H9 (cell line): ENCODE measurements at regions not wholly inside any gene's neighbourhood (a gene's known extent, or its start where the extent isn't known, plus 50 kb on each side); places are given as distances from the start of the nearest gene placed in this dataset.

Experiments
- DNase-seq: peaks from one replicate; pipeline ENCODE4 v3.0.0-alpha.2; 2017
- H2AFZ ChIP-seq: one replicate; pipeline ENCODE4 v1.6.1; 2013; ENCODE audit warnings: mild to moderate bottlenecking, low read length, control low read depth, moderate library complexity
- H2AK5ac ChIP-seq: 2 replicates; pipeline ENCODE4 v1.6.1; 2013; ENCODE audit warnings: low read length, control low read depth, mixed read lengths; ENCODE audit not compliant: insufficient read length
- H2BK120ac ChIP-seq: one replicate; pipeline ENCODE4 v1.6.1; 2013; ENCODE audit warnings: low read depth, mild to moderate bottlenecking, low read length, control low read depth, inconsistent platforms; ENCODE audit not compliant: poor library complexity, severe bottlenecking
- H2BK12ac ChIP-seq: 2 replicates; pipeline ENCODE4 v1.6.1; 2013; ENCODE audit warnings: low read length, control low read depth, mixed read lengths, low read depth; ENCODE audit not compliant: insufficient read length
- H2BK15ac ChIP-seq: 2 replicates; pipeline ENCODE4 v1.6.1; 2013; ENCODE audit warnings: low read depth, low read length, control low read depth
- H2BK20ac ChIP-seq: one replicate; pipeline ENCODE4 v1.6.1; 2013; ENCODE audit warnings: low read depth, mild to moderate bottlenecking, low read length, control low read depth, inconsistent platforms; ENCODE audit not compliant: poor library complexity, severe bottlenecking
- H2BK5ac ChIP-seq: 2 replicates; pipeline ENCODE4 v1.6.1; 2013; ENCODE audit warnings: low read length, control low read depth, mixed read lengths; ENCODE audit not compliant: insufficient read length
- H3K14ac ChIP-seq: 2 replicates; pipeline ENCODE4 v1.6.1; 2013; ENCODE audit warnings: low read length, control low read depth; ENCODE audit not compliant: insufficient read depth
- H3K18ac ChIP-seq: 2 replicates; pipeline ENCODE4 v1.6.1; 2013; ENCODE audit warnings: low read depth, mild to moderate bottlenecking, mixed read lengths, low read length, control low read depth; ENCODE audit not compliant: insufficient read length
- H3K23ac ChIP-seq: 2 replicates; pipeline ENCODE4 v1.6.1; 2013; ENCODE audit warnings: low read length, control low read depth, mixed read lengths, low read depth; ENCODE audit not compliant: insufficient read length
- H3K23me2 ChIP-seq: 2 replicates; pipeline ENCODE4 v1.6.1; 2013; ENCODE audit warnings: low read depth, mild to moderate bottlenecking, mixed read lengths, low read length, control low read depth; ENCODE audit not compliant: insufficient read length, poor library complexity, severe bottlenecking
- H3K27ac ChIP-seq: 2 replicates; pipeline ENCODE4 v1.5.1; 2013; ENCODE audit warnings: low read length, control low read depth, mixed read lengths, low read depth; ENCODE audit not compliant: insufficient read length
- H3K27me3 ChIP-seq: 2 replicates; pipeline ENCODE4 v1.6.1; 2013; ENCODE audit warnings: low read length, control low read depth, inconsistent platforms; ENCODE audit not compliant: insufficient read depth
- H3K4ac ChIP-seq: 2 replicates; pipeline ENCODE4 v1.6.1; 2013; ENCODE audit warnings: low read depth, mild to moderate bottlenecking, control low read depth, inconsistent platforms, low read length, moderate library complexity
- H3K4me1 ChIP-seq: 2 replicates; pipeline ENCODE4 v1.6.1; 2013; ENCODE audit warnings: low read length, control low read depth, inconsistent platforms; ENCODE audit not compliant: insufficient read depth
- H3K4me2 ChIP-seq: 2 replicates; pipeline ENCODE4 v1.6.1; 2013; ENCODE audit warnings: low read length, control low read depth, mixed read lengths; ENCODE audit not compliant: insufficient read length, insufficient read depth
- H3K56ac ChIP-seq: 2 replicates; pipeline ENCODE4 v1.6.1; 2013; ENCODE audit warnings: low read depth, mild to moderate bottlenecking, mixed read lengths, low read length, control low read depth; ENCODE audit not compliant: insufficient read length
- H3K79me1 ChIP-seq: 2 replicates; pipeline ENCODE4 v1.6.1; 2013; ENCODE audit warnings: low read depth, mild to moderate bottlenecking, moderate library complexity, low read length, control low read depth, inconsistent platforms; ENCODE audit not compliant: insufficient read depth, poor library complexity, severe bottlenecking
- H3K79me2 ChIP-seq: 2 replicates; pipeline ENCODE4 v1.6.1; 2013; ENCODE audit warnings: low read length, control low read depth, inconsistent platforms; ENCODE audit not compliant: insufficient read depth
- H3K9ac ChIP-seq: 2 replicates; pipeline ENCODE4 v1.6.1; 2013; ENCODE audit warnings: low read length, control low read depth, mixed read lengths; ENCODE audit not compliant: insufficient read length; ENCODE audit errors: extremely low read depth
- H3K9me3 ChIP-seq: one replicate; pipeline ENCODE4 v1.6.1; 2013; ENCODE audit warnings: low read depth, low read length, inconsistent platforms; ENCODE audit not compliant: control insufficient read depth
- H3T11ph ChIP-seq: one replicate; pipeline ENCODE4 v1.6.1; 2013; ENCODE audit warnings: mild to moderate bottlenecking, low read length, control low read depth, inconsistent platforms
- H4K20me1 ChIP-seq: one replicate; pipeline ENCODE4 v1.6.1; 2013; ENCODE audit not compliant: control insufficient read depth, insufficient read length, insufficient read depth
- H4K5ac ChIP-seq: 2 replicates; pipeline ENCODE4 v1.6.1; 2013; ENCODE audit warnings: low read depth, mild to moderate bottlenecking, mixed read lengths, low read length, control low read depth; ENCODE audit not compliant: insufficient read length
- H4K8ac ChIP-seq: replicated peaks from 2 replicates; pipeline ENCODE4 v1.6.1; 2013; ENCODE audit warnings: low read length, control low read depth, mixed read lengths, low read depth; ENCODE audit not compliant: insufficient read length
- H4K91ac ChIP-seq: 2 replicates; pipeline ENCODE4 v1.6.1; 2013; ENCODE audit warnings: low read depth, mild to moderate bottlenecking, moderate library complexity, mixed read lengths, low read length, control low read depth; ENCODE audit not compliant: insufficient read length
- H3K27ac Mint-ChIP-seq, 3 experiments: 2 replicates in 2 of 3; 3 replicates in 1 of 3; pipeline ENCODE4 v1.8.0; 2020 to 2021; ENCODE audit warnings: mixed read lengths in 3 of 3, mild to moderate bottlenecking in 1 of 3, moderate library complexity in 1 of 3
- H3K27me3 Mint-ChIP-seq: 2 replicates; pipeline ENCODE4 v1.8.0; 2021; ENCODE audit warnings: low read depth, mild to moderate bottlenecking, moderate library complexity, mixed read lengths
- H3K36me3 Mint-ChIP-seq, 3 experiments: 2 replicates in 2 of 3; 3 replicates in 1 of 3; pipeline ENCODE4 v1.8.0; 2020 to 2021; ENCODE audit warnings: low read depth in 3 of 3, mixed read lengths in 3 of 3; ENCODE audit not compliant: insufficient read depth in 1 of 3
- H3K4me1 Mint-ChIP-seq, 2 experiments: 2 replicates each; pipeline ENCODE4 v1.8.0; 2020; ENCODE audit warnings: mixed read lengths in 2 of 2
- H3K4me3 Mint-ChIP-seq, 2 experiments: 2 replicates in 1 of 2; 3 replicates in 1 of 2; pipeline ENCODE4 v1.8.0; 2020 to 2021; ENCODE audit warnings: mild to moderate bottlenecking in 2 of 2, mixed read lengths in 2 of 2, moderate library complexity in 1 of 2
- H3K9me3 Mint-ChIP-seq, 2 experiments: 2 replicates in 1 of 2; 3 replicates in 1 of 2; pipeline ENCODE4 v1.8.0; 2020; ENCODE audit warnings: mild to moderate bottlenecking in 2 of 2, mixed read lengths in 2 of 2, moderate library complexity in 1 of 2
- CTCF ChIP-seq: fragments of 200-600 bp; sonication (generic); conservative IDR thresholded peaks from 3 replicates; pipeline ENCODE4 v1.8.0; 2021; ENCODE audit warnings: antibody characterized with exemption, mild to moderate bottlenecking
- WGBS: extraction: QIAGEN DNeasy Blood & Tissue Kit; methylation state at CpG from one replicate; pipeline ENCODE4 v1.1.7; 2013; ENCODE audit warnings: missing lambda C conversion rate, low lambda C conversion rate, mixed read lengths; ENCODE audit not compliant: insufficient read length; ENCODE audit errors: extremely low coverage; 5-methylcytosine and 5-hydroxymethylcytosine counted together

GRCh38 chr4:134645778-134646177, 444.2 kb upstream of the PABPC4L start:
- Histone ChIP-seq H2BK20ac (no peak overlapping the region), H2AK5ac (no peak overlapping the region), H2BK12ac (no peak overlapping the region), H3K4me2 (no peak overlapping the region), H3K9me3 (no peaks in the 10 kb centered on the region), H2BK15ac (no peak overlapping the region), H4K20me1 (no peaks in the 10 kb centered on the region), H3K56ac (no peak overlapping the region), H3K23ac (no peak overlapping the region), H2BK120ac (no peak overlapping the region), H3K23me2 (no peaks in the 10 kb centered on the region), H3K4me1 (no peaks in the 10 kb centered on the region), H4K91ac (no peak overlapping the region), H2BK5ac (no peak overlapping the region), H3K79me1 (no peaks in the 10 kb centered on the region), H3K27me3 (no peaks in the 10 kb centered on the region), H3T11ph (no peak overlapping the region), H3K9ac (no peak overlapping the region), H3K18ac (no peak overlapping the region), H3K14ac (no peak overlapping the region), H3K79me2 (no peaks in the 10 kb centered on the region), H4K8ac (no peak overlapping the region), H3K27ac (no peak overlapping the region), H4K5ac (no peak overlapping the region), H2AFZ (no peak overlapping the region), H3K4ac (no peak overlapping the region)
- TF ChIP-seq CTCF: no peak
- Mint-ChIP-seq H3K27me3 (no peaks in the 10 kb centered on the region), H3K9me3 (peaks cover 0 to 3% of the 10 kb centered on the region in 2 experiments; a peak in 1 of 5 replicates), H3K27ac (no peak overlapping the region), H3K36me3 (peaks cover 0 to 11% (median 0%) of the 10 kb centered on the region in 3 experiments; a peak in 3 of 7 replicates), H3K4me1 (no peaks in the 10 kb centered on the region), H3K4me3 (no peak overlapping the region)
- DNase-seq: no peak
- no CpG with 5 or more reads among the region's 2 CpGs for whole genome bisulfite sequencing
